B cell (primary cell): ENCODE measurements at regions not wholly inside any gene's neighbourhood (a gene's known extent, or its start where the extent isn't known, plus 50 kb on each side); places are given as distances from the start of the nearest gene placed in this dataset.

Source experiments
- EZH2 ChIP-seq: IDR thresholded peaks from 2 replicates; pipeline ENCODE4 v1.6.1; 2012; ENCODE audit warnings: borderline replicate concordance, low read depth, mild to moderate bottlenecking, moderate library complexity, low read length; ENCODE audit not compliant: insufficient read depth, poor library complexity, severe bottlenecking
- TF ChIP-seq, protein P1 (sequence below): fragments of 200-600 bp; IDR thresholded peaks from one replicate; pipeline ENCODE4 v1.8.0; 2022; ENCODE audit warnings: antibody characterized with exemption, mild to moderate bottlenecking

DNA sequence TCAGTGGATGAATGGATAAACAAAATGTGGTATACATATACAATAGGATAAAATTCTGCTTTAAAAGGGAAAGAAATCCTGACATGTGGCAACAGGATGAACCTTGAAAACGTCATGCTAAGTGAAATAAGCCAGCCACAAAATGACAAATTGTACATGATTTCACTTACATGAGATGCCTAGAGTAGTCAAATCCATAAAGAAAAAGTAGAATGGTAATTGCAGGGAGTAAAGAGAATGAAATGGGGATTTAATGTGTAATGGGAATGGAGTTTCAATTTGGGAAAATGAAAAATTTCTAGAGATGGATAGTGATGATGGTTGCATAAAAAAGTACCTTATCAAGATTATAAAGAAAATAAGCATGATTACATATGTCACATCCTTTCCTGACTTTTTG is 1489.2 kb upstream of the C9orf72 start:
- TF ChIP-seq, protein P1, sequence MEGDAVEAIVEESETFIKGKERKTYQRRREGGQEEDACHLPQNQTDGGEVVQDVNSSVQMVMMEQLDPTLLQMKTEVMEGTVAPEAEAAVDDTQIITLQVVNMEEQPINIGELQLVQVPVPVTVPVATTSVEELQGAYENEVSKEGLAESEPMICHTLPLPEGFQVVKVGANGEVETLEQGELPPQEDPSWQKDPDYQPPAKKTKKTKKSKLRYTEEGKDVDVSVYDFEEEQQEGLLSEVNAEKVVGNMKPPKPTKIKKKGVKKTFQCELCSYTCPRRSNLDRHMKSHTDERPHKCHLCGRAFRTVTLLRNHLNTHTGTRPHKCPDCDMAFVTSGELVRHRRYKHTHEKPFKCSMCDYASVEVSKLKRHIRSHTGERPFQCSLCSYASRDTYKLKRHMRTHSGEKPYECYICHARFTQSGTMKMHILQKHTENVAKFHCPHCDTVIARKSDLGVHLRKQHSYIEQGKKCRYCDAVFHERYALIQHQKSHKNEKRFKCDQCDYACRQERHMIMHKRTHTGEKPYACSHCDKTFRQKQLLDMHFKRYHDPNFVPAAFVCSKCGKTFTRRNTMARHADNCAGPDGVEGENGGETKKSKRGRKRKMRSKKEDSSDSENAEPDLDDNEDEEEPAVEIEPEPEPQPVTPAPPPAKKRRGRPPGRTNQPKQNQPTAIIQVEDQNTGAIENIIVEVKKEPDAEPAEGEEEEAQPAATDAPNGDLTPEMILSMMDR, result no peak
- no peak for TF ChIP-seq EZH2
